ENCODE measurements at regions not wholly inside any gene's neighbourhood (a gene's known extent, or its start where the extent isn't known, plus 50 kb on each side); places are given as distances from the start of the nearest gene placed in this dataset.

GRCh38 chrX:117689956-117690355, 426.7 kb downstream of the KLHL13 start:
- no peak for DNase-seq
- H3K27ac ChIP-seq: no peak overlapping the region
- no peak for TF ChIP-seq CTCF (IDR thresholded peaks at IDR 0.05)
- no peak for TF ChIP-seq POLR2A (IDR thresholded peaks at IDR 0.05)

GRCh38 chrX:117680286-117680685, 436.3 kb downstream of the KLHL13 start:
- H3K27ac ChIP-seq: no peak overlapping the region
- no peaks in the 10 kb centered on the region for H3K4me1 ChIP-seq
- no peaks in the 10 kb centered on the region for H3K27me3 ChIP-seq
- DNase-seq: no peak
- H3K36me3 ChIP-seq: no peaks in the 10 kb centered on the region
- H3K9me3 ChIP-seq: no peaks in the 10 kb centered on the region
- no peak for TF ChIP-seq POLR2A (IDR thresholded peaks at IDR 0.05)
- TF ChIP-seq CTCF (IDR thresholded peaks at IDR 0.05): no peak
- H3K4me3 ChIP-seq: no peak overlapping the region

More at GRCh38 chrX:117689956-117690355, 426.7 kb downstream of the KLHL13 start:
- no peak overlapping the region for H3K4me3 ChIP-seq
- no peaks in the 10 kb centered on the region for H3K36me3 ChIP-seq
- H3K27me3 ChIP-seq: no peaks in the 10 kb centered on the region
- H3K9me3 ChIP-seq: no peaks in the 10 kb centered on the region
- H3K4me1 ChIP-seq: no peaks in the 10 kb centered on the region

GRCh38 chrX:117653396-117653795, 463.2 kb downstream of the KLHL13 start:
- H3K4me1 ChIP-seq: no peaks in the 10 kb centered on the region
- H3K27ac ChIP-seq: no peak overlapping the region
- no peaks in the 10 kb centered on the region for H3K36me3 ChIP-seq
- H3K9me3 ChIP-seq: no peaks in the 10 kb centered on the region
- DNase-seq: no peak
- no peaks in the 10 kb centered on the region for H3K27me3 ChIP-seq
- H3K4me3 ChIP-seq: no peak overlapping the region
- TF ChIP-seq CTCF (IDR thresholded peaks at IDR 0.05) (no peak), POLR2A (IDR thresholded peaks at IDR 0.05) (no peak)

DNA sequence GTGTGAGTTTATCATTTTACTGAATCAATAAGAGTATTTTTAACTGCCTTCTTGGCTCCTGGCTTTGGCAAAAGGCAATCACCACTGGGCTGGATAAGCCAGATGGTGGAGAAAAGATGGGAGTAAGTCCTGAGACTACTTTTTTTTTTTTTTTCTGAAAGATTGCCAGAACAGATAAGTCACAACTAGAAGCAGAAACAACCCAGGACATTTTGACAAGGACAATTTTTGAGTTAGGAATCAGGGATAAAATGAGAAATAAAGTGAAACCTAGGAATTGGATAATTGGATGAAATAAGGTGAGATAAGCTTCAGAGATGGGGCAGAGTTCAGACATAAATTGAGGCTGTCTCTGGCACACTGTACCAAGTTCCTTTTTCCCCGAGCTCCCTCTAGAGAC, 471.0 kb downstream of the KLHL13 start:
- no peaks in the 10 kb centered on the region for H3K4me1 ChIP-seq
- no peaks in the 10 kb centered on the region for H3K9me3 ChIP-seq
- H3K4me3 ChIP-seq: no peak overlapping the region
- H3K27me3 ChIP-seq: no peaks in the 10 kb centered on the region
- DNase-seq: no peak
- TF ChIP-seq POLR2A (IDR thresholded peaks at IDR 0.05) (no peak), CTCF (IDR thresholded peaks at IDR 0.05) (no peak)
- no peak overlapping the region for H3K27ac ChIP-seq
- H3K36me3 ChIP-seq: no peaks in the 10 kb centered on the region

DNA sequence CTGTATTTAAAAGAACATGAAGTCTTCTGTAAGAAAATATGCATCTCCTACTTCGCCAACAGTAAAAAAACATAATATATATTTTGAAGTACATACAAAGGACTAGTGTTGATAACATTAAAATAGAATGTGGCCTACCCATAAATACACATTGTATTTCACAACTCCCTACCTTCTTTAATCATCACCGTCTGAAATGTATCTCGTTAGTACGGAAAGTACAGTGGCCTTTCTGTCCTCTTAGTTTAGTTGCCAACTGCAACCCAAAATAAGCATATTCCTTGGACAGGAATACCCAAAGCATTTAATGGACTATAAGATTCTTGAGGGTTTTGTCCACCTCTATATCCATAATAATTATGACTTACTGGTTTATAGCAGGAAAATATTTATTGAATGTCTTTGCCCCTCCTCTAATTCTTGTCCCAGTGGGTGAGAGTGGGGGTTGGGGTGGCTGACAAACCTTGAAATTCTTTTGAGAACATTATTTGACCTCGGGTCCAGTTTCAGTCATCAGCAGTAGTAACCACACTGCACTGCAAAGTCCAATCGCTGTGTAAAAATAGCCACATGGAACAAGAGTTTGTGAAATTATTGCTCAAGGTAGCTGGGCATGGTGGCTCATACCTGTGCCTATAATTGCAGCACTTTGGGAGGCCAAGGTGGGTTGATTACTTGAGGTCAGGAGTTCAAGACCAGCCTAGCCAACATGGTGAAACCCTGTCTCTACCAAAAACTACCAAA, 474.5 kb downstream of the KLHL13 start:
- no peak overlapping the region for H3K4me3 ChIP-seq
- H3K27ac ChIP-seq: no peak overlapping the region
- no peak for DNase-seq
- H3K4me1 ChIP-seq: no peaks in the 10 kb centered on the region
- no peaks in the 10 kb centered on the region for H3K36me3 ChIP-seq
- no peak for TF ChIP-seq POLR2A (IDR thresholded peaks at IDR 0.05)
- no peak for TF ChIP-seq CTCF (IDR thresholded peaks at IDR 0.05)
- no peaks in the 10 kb centered on the region for H3K9me3 ChIP-seq
- no peaks in the 10 kb centered on the region for H3K27me3 ChIP-seq
